ENCODE measurements at regions not wholly inside any gene's neighbourhood (a gene's known extent, or its start where the extent isn't known, plus 50 kb on each side); places are given as distances from the start of the nearest gene placed in this dataset.

- no peak for DNase-seq (ENCODE audit: low read depth)
- no peak overlapping the region for H3K4me3 ChIP-seq (ENCODE audit: low read length)
- TF ChIP-seq CTCF (conservative IDR thresholded peaks at IDR 0.05; ENCODE audit: low read depth, low read length): no peak
These were observed 580.8 kb downstream of the LRRIQ3 start for GRCh38 chr1:73617145-73617544.

- no peak for TF ChIP-seq CTCF (conservative IDR thresholded peaks at IDR 0.05; ENCODE audit: low read depth, low read length)
- no peak overlapping the region for H3K4me3 ChIP-seq (ENCODE audit: low read length)
- DNase-seq (ENCODE audit: low read depth): no peak
These were observed 586.3 kb downstream of the LRRIQ3 start for GRCh38 chr1:73611681-73612080.

GRCh38 chr1:73604739-73605138 is 593.2 kb downstream of the LRRIQ3 start:
- peak; percentile 51 for DNase-seq (ENCODE audit: low read depth)
- no peak for TF ChIP-seq CTCF (conservative IDR thresholded peaks at IDR 0.05; ENCODE audit: low read depth, low read length)
- H3K4me3 ChIP-seq (ENCODE audit: low read length): no peak overlapping the region

- DNase-seq (ENCODE audit: low read depth): no peak
- TF ChIP-seq CTCF (conservative IDR thresholded peaks at IDR 0.05; ENCODE audit: low read depth, low read length): no peak
- no peak overlapping the region for H3K4me3 ChIP-seq (ENCODE audit: low read length)
These were observed 593.8 kb downstream of the LRRIQ3 start for GRCh38 chr1:73604211-73604610.

GRCh38 chr1:73593804-73594203 is 604.2 kb downstream of the LRRIQ3 start:
- no peak overlapping the region for H3K4me3 ChIP-seq (ENCODE audit: low read length)
- TF ChIP-seq CTCF (conservative IDR thresholded peaks at IDR 0.05; ENCODE audit: low read depth, low read length): no peak
- DNase-seq (ENCODE audit: low read depth): peak; percentile 17

GRCh38 chr1:73593364-73593763 is 604.6 kb downstream of the LRRIQ3 start:
- no peak overlapping the region for H3K4me3 ChIP-seq (ENCODE audit: low read length)
- TF ChIP-seq CTCF (conservative IDR thresholded peaks at IDR 0.05; ENCODE audit: low read depth, low read length): no peak
- peak; percentile 47 for DNase-seq (ENCODE audit: low read depth)

GRCh38 chr1:73587080-73587479 is 610.9 kb downstream of the LRRIQ3 start:
- no peak overlapping the region for H3K4me3 ChIP-seq (ENCODE audit: low read length)
- no peak for DNase-seq (ENCODE audit: low read depth)
- TF ChIP-seq CTCF (conservative IDR thresholded peaks at IDR 0.05; ENCODE audit: low read depth, low read length): no peak

Data from retinal pigment epithelial cell (primary cell).